Keratinocyte (primary cell): ENCODE measurements at regions not wholly inside any gene's neighbourhood (a gene's known extent, or its start where the extent isn't known, plus 50 kb on each side); places are given as distances from the start of the nearest gene placed in this dataset.

ENCODE experiments used
- CTCF ChIP-seq, 3 experiments: IDR thresholded peaks in 1 of 3; conservative IDR thresholded peaks in 1 of 3; optimal IDR thresholded peaks in 1 of 3; 2 replicates in 2 of 3; 3 replicates in 1 of 3; pipeline versions ENCODE3 to v1.5.1; 2011; ENCODE audit warnings: low read length in 3 of 3, mild to moderate bottlenecking in 3 of 3, moderate library complexity in 2 of 3, control low read depth in 1 of 3, inconsistent platforms in 1 of 3; ENCODE audit not compliant: insufficient read depth in 2 of 3; ENCODE audit errors: extremely low read depth in 1 of 3
- EZH2 ChIP-seq: IDR thresholded peaks from one replicate; pipeline ENCODE4 v1.6.1; 2012; ENCODE audit warnings: inconsistent platforms, mild to moderate bottlenecking, low read length, moderate library complexity

- TF ChIP-seq CTCF (optimal IDR thresholded peaks at IDR 0.05 in 1 of 3, IDR thresholded peaks at IDR 0.05 in 1 of 3, conservative IDR thresholded peaks at IDR 0.05 in 1 of 3; ENCODE audit: extremely low read depth in 1 of 3, insufficient read depth in 2 of 3, low read length in 3 of 3), result no peak
- TF ChIP-seq EZH2, result no peak
Measured at GRCh38 chr11:70882716-70883085, 369.7 kb downstream of the SHANK2 start.
